ENCODE measurements at regions not wholly inside any gene's neighbourhood (a gene's known extent, or its start where the extent isn't known, plus 50 kb on each side); places are given as distances from the start of the nearest gene placed in this dataset.

GRCh38 chr1:106189780-106190179 is 866.7 kb upstream of the PRMT6 start:
- H3K27ac ChIP-seq, result no peak overlapping the region
- H3K9ac ChIP-seq, result no peak overlapping the region
- no peaks in the 10 kb centered on the region for H4K20me1 ChIP-seq
- no peaks in the 10 kb centered on the region for H3K4me1 ChIP-seq
- H3K27me3 ChIP-seq, result no peaks in the 10 kb centered on the region
- no peaks in the 10 kb centered on the region for H3K36me3 ChIP-seq
- no peak for TF ChIP-seq Cebpa-rat (IDR thresholded peaks at IDR 0.05)
- H3K4me3 ChIP-seq, result no peak overlapping the region
- peaks cover 0 to 32% (median 24%) of the 10 kb centered on the region in 11 experiments; a peak in 12 of 22 replicates for H3K9me3 ChIP-seq (replicated peaks in 1 of 11)
- no peak overlapping the region for H3K4me2 ChIP-seq

- Histone ChIP-seq H3K4me1 (no peaks in the 10 kb centered on the region), H3K27ac (no peak overlapping the region), H3K4me3 (no peak overlapping the region), H3K9ac (no peak overlapping the region), H4K20me1 (no peaks in the 10 kb centered on the region), H3K9me3 (replicated peaks in 1 of 11) (peaks cover 0 to 37% (median 24%) of the 10 kb centered on the region in 11 experiments; a peak in 12 of 22 replicates), H3K27me3 (no peaks in the 10 kb centered on the region), H3K4me2 (no peak overlapping the region), H3K36me3 (no peaks in the 10 kb centered on the region)
- TF ChIP-seq Cebpa-rat (IDR thresholded peaks at IDR 0.05), result no peak
Observed at GRCh38 chr1:106194206-106194605, 862.3 kb upstream of the PRMT6 start.

GRCh38 chr1:106200711-106201110 is 855.8 kb upstream of the PRMT6 start:
- H3K4me3 ChIP-seq, result no peak overlapping the region

GRCh38 chr1:106207185-106207584 is 849.3 kb upstream of the PRMT6 start:
- no peaks in the 10 kb centered on the region for H3K27me3 ChIP-seq
- no peak overlapping the region for H3K9ac ChIP-seq
- H3K9me3 ChIP-seq (replicated peaks in 1 of 11), result no peaks in the 10 kb centered on the region
- H3K4me3 ChIP-seq, result no peak overlapping the region
- H4K20me1 ChIP-seq, result no peaks in the 10 kb centered on the region
- TF ChIP-seq Cebpa-rat (IDR thresholded peaks at IDR 0.05), result no peak
- H3K27ac ChIP-seq, result no peak overlapping the region
- no peaks in the 10 kb centered on the region for H3K4me1 ChIP-seq
- no peak overlapping the region for H3K4me2 ChIP-seq
- no peaks in the 10 kb centered on the region for H3K36me3 ChIP-seq

More at GRCh38 chr1:106200711-106201110, 855.8 kb upstream of the PRMT6 start:
- Histone ChIP-seq H3K36me3 (no peaks in the 10 kb centered on the region), H3K9me3 (replicated peaks in 1 of 11) (no peaks in the 10 kb centered on the region), H4K20me1 (no peaks in the 10 kb centered on the region), H3K27me3 (no peaks in the 10 kb centered on the region), H3K4me1 (no peaks in the 10 kb centered on the region), H3K9ac (no peak overlapping the region), H3K27ac (no peak overlapping the region), H3K4me2 (no peak overlapping the region)
- no peak for TF ChIP-seq Cebpa-rat (IDR thresholded peaks at IDR 0.05)

GRCh38 chr1:106217765-106218164 is 838.7 kb upstream of the PRMT6 start:
- no peak overlapping the region for H3K9ac ChIP-seq
- H4K20me1 ChIP-seq, result no peaks in the 10 kb centered on the region
- TF ChIP-seq Cebpa-rat (IDR thresholded peaks at IDR 0.05), result no peak
- H3K9me3 ChIP-seq (replicated peaks in 1 of 11), result no peaks in the 10 kb centered on the region
- no peaks in the 10 kb centered on the region for H3K4me1 ChIP-seq
- no peak overlapping the region for H3K4me2 ChIP-seq
- H3K27ac ChIP-seq, result no peak overlapping the region; a peak in 1 of 22 replicates
- H3K36me3 ChIP-seq, result no peaks in the 10 kb centered on the region
- no peak overlapping the region for H3K4me3 ChIP-seq
- H3K27me3 ChIP-seq, result no peaks in the 10 kb centered on the region

GRCh38 chr1:106222403-106222802 is 834.1 kb upstream of the PRMT6 start:
- H3K27ac ChIP-seq, result no peak overlapping the region
- no peak overlapping the region for H3K9ac ChIP-seq
- no peaks in the 10 kb centered on the region for H4K20me1 ChIP-seq
- peaks cover 0 to 11% (median 0%) of the 10 kb centered on the region in 10 experiments; a peak in 3 of 20 replicates for H3K4me1 ChIP-seq
- no peak overlapping the region for H3K4me3 ChIP-seq
- no peaks in the 10 kb centered on the region for H3K27me3 ChIP-seq
- TF ChIP-seq Cebpa-rat (IDR thresholded peaks at IDR 0.05), result no peak
- H3K9me3 ChIP-seq (replicated peaks in 1 of 11), result no peaks in the 10 kb centered on the region
- no peaks in the 10 kb centered on the region for H3K36me3 ChIP-seq
- H3K4me2 ChIP-seq, result no peak overlapping the region

GRCh38 chr1:106223213-106223612 is 833.3 kb upstream of the PRMT6 start:
- H3K9ac ChIP-seq, result no peak overlapping the region
- H3K4me2 ChIP-seq, result no peak overlapping the region
- no peak overlapping the region for H3K4me3 ChIP-seq
- H3K27ac ChIP-seq, result no peak overlapping the region
- no peaks in the 10 kb centered on the region for H3K27me3 ChIP-seq
- peaks cover 0 to 11% (median 0%) of the 10 kb centered on the region in 10 experiments; a peak in 3 of 20 replicates for H3K4me1 ChIP-seq
- TF ChIP-seq Cebpa-rat (IDR thresholded peaks at IDR 0.05), result no peak
- H3K36me3 ChIP-seq, result no peaks in the 10 kb centered on the region
- no peaks in the 10 kb centered on the region for H3K9me3 ChIP-seq (replicated peaks in 1 of 11)
- H4K20me1 ChIP-seq, result no peaks in the 10 kb centered on the region

- Histone ChIP-seq H3K4me3 (no peak overlapping the region), H3K9ac (no peak overlapping the region), H3K4me1 (peaks cover 0 to 11% (median 0%) of the 10 kb centered on the region in 10 experiments; a peak in 3 of 20 replicates), H4K20me1 (no peaks in the 10 kb centered on the region), H3K4me2 (no peak overlapping the region), H3K27ac (no peak overlapping the region), H3K36me3 (no peaks in the 10 kb centered on the region), H3K9me3 (replicated peaks in 1 of 11) (no peaks in the 10 kb centered on the region), H3K27me3 (no peaks in the 10 kb centered on the region)
- no peak for TF ChIP-seq Cebpa-rat (IDR thresholded peaks at IDR 0.05)
Observed at GRCh38 chr1:106224426-106224825, 832.0 kb upstream of the PRMT6 start.

- Histone ChIP-seq H3K4me3 (no peak overlapping the region), H4K20me1 (no peaks in the 10 kb centered on the region), H3K4me1 (peaks cover 0 to 11% (median 0%) of the 10 kb centered on the region in 10 experiments; a peak in 3 of 20 replicates), H3K36me3 (no peaks in the 10 kb centered on the region), H3K9me3 (replicated peaks in 1 of 11) (no peaks in the 10 kb centered on the region), H3K4me2 (no peak overlapping the region), H3K27me3 (no peaks in the 10 kb centered on the region), H3K27ac (no peak overlapping the region), H3K9ac (no peak overlapping the region)
- TF ChIP-seq Cebpa-rat (IDR thresholded peaks at IDR 0.05), result no peak
Observed at GRCh38 chr1:106225403-106225802, 831.1 kb upstream of the PRMT6 start.

GRCh38 chr1:106226550-106226949 is 829.9 kb upstream of the PRMT6 start:
- H3K27me3 ChIP-seq, result no peaks in the 10 kb centered on the region
- H3K36me3 ChIP-seq, result no peaks in the 10 kb centered on the region
- H4K20me1 ChIP-seq, result no peaks in the 10 kb centered on the region
- no peak overlapping the region for H3K27ac ChIP-seq
- no peaks in the 10 kb centered on the region for H3K9me3 ChIP-seq (replicated peaks in 1 of 11)
- no peak overlapping the region for H3K9ac ChIP-seq
- no peak for TF ChIP-seq Cebpa-rat (IDR thresholded peaks at IDR 0.05)
- H3K4me2 ChIP-seq, result no peak overlapping the region
- H3K4me1 ChIP-seq, result peaks cover 0 to 11% (median 0%) of the 10 kb centered on the region in 10 experiments; a peak in 3 of 20 replicates
- no peak overlapping the region for H3K4me3 ChIP-seq
